NOMO-1 treated with DMSO at 0.1 percent for 48 hours (cell line): ENCODE measurements at regions not wholly inside any gene's neighbourhood (a gene's known extent, or its start where the extent isn't known, plus 50 kb on each side); places are given as distances from the start of the nearest gene placed in this dataset.

ENCODE experiments used
- DNase-seq: peaks from one replicate; lab custom pipeline; 2025; ENCODE audit not compliant: unreplicated experiment; lab: John Stamatoyannopoulos, UW

- DNase-seq = no peak
These were observed 246.1 kb upstream of the TNP1 start for GRCh38 chr2:217105733-217106649.

- no peak for DNase-seq
These were observed 244.1 kb upstream of the TNP1 start for GRCh38 chr2:217103752-217104545.

GRCh38 chr2:217102956-217103355, 243.1 kb upstream of the TNP1 start:
- no peak for DNase-seq

GRCh38 chr2:217101972-217102371, 242.1 kb upstream of the TNP1 start:
- peak; percentile 38 for DNase-seq

GRCh38 chr2:217099561-217099960, 239.7 kb upstream of the TNP1 start:
- DNase-seq = no peak

- DNase-seq = no peak
These were observed 238.6 kb upstream of the TNP1 start for GRCh38 chr2:217098435-217098834.

GRCh38 chr2:217097346-217097745, 237.5 kb upstream of the TNP1 start:
- DNase-seq = no peak

GRCh38 chr2:217096474-217097225, 236.8 kb upstream of the TNP1 start:
- peak; percentile 45 for DNase-seq

- DNase-seq = no peak
These were observed 235.8 kb upstream of the TNP1 start for GRCh38 chr2:217095511-217096205.

GRCh38 chr2:217092710-217093379, 233.0 kb upstream of the TNP1 start:
- no peak for DNase-seq

GRCh38 chr2:217091531-217091930, 231.7 kb upstream of the TNP1 start:
- no peak for DNase-seq

GRCh38 chr2:217090884-217091283, 231.0 kb upstream of the TNP1 start:
- DNase-seq = no peak

GRCh38 chr2:217090024-217090473, 230.2 kb upstream of the TNP1 start:
- DNase-seq = peak; percentile 87

- no peak for DNase-seq
These were observed 226.9 kb upstream of the TNP1 start for GRCh38 chr2:217086718-217087117.

- DNase-seq = peak; percentile 88
These were observed 226.2 kb upstream of the TNP1 start for GRCh38 chr2:217086038-217086522.

GRCh38 chr2:217085543-217085942, 225.7 kb upstream of the TNP1 start:
- DNase-seq = no peak

GRCh38 chr2:217081799-217082198, 221.9 kb upstream of the TNP1 start:
- DNase-seq = no peak

- DNase-seq = no peak
These were observed 219.3 kb upstream of the TNP1 start for GRCh38 chr2:217079165-217079564.

- no peak for DNase-seq
These were observed 218.1 kb upstream of the TNP1 start for GRCh38 chr2:217077831-217078407.
